ENCODE measurements at regions not wholly inside any gene's neighbourhood (a gene's known extent, or its start where the extent isn't known, plus 50 kb on each side); places are given as distances from the start of the nearest gene placed in this dataset.

DNA sequence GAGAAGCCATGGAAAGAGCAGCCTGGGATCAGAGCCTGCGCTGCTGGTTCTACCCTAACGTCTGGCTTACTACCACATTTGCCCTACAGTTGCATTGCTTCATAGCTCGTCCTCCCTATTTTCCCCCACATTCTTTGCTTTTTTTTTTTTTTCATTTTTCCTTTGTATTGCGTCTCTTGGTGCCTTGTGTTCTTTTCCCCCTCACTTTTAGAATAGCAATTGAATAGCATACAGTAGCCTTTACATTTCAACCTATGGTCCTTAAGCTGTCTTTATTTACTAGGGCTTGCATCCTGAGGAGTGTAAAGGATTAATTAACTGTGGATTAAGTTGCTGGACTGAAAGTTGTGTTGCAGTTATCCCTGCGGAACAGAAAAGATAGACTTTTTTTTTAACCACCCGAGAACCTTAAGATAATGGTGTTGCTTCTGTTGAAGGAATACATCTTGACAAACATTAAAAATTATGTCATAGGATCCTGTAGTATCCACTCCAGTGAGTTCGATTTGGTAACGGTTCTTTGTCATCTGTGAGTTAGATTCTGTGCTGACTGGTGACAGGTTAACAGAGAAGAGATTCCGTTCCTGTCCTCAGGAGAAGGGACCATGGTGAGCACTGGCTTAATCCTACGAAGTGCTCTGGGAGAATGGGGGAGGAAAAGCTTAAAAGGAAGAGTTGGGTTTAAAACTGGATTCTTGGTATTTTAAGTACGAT lies 417.4 kb upstream of the NAALADL2 start:
- TF ChIP-seq POLR2AphosphoS5 (IDR thresholded peaks at IDR 0.05; ENCODE audit: low read depth, low read length) (no peak), NRF1 (IDR thresholded peaks at IDR 0.05; ENCODE audit: low read depth, low read length) (no peak)
- TF ChIP-seq, protein P1, sequence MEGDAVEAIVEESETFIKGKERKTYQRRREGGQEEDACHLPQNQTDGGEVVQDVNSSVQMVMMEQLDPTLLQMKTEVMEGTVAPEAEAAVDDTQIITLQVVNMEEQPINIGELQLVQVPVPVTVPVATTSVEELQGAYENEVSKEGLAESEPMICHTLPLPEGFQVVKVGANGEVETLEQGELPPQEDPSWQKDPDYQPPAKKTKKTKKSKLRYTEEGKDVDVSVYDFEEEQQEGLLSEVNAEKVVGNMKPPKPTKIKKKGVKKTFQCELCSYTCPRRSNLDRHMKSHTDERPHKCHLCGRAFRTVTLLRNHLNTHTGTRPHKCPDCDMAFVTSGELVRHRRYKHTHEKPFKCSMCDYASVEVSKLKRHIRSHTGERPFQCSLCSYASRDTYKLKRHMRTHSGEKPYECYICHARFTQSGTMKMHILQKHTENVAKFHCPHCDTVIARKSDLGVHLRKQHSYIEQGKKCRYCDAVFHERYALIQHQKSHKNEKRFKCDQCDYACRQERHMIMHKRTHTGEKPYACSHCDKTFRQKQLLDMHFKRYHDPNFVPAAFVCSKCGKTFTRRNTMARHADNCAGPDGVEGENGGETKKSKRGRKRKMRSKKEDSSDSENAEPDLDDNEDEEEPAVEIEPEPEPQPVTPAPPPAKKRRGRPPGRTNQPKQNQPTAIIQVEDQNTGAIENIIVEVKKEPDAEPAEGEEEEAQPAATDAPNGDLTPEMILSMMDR (IDR thresholded peaks at IDR 0.05) = no peak
